ENCODE measurements at regions not wholly inside any gene's neighbourhood (a gene's known extent, or its start where the extent isn't known, plus 50 kb on each side); places are given as distances from the start of the nearest gene placed in this dataset.

DNA sequence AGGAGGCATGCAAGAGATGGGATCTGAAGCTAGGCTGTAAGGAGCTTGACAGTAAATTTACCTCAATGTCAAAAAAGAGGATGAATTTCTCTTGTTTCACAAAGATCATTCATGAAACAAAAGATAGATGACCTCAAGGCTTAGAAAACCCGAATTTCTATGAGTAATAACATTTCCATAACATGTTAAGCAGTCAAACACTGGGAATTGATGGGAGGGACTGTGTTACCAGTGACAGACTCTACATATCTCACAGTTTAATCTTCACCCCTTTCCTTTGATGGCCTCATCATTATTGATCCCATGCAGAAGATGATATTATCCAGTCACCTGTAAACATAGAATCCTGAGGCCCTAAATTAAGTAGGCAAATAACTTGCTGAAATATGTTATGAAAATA, 53.5 kb upstream of the VGLL3 start:
- TF ChIP-seq POLR2A (IDR thresholded peaks at IDR 0.05; ENCODE audit: low read depth, low read length), result no peak
- TF ChIP-seq POLR2AphosphoS5 (IDR thresholded peaks at IDR 0.05; ENCODE audit: low read depth, low read length), result no peak
- TF ChIP-seq TAF1 (IDR thresholded peaks at IDR 0.05; ENCODE audit: borderline replicate concordance, low read depth, low read length), result no peak
